SK-N-MC (cell line): ENCODE measurements at regions not wholly inside any gene's neighbourhood (a gene's known extent, or its start where the extent isn't known, plus 50 kb on each side); places are given as distances from the start of the nearest gene placed in this dataset.

Source experiments
- EZH2 ChIP-seq: fragments of 200-600 bp; sonication (generic); IDR thresholded peaks from one replicate; pipeline ENCODE4 v1.6.1; 2017; ENCODE audit warnings: antibody characterized with exemption
- FOXP2 ChIP-seq: optimal IDR thresholded peaks from 2 replicates; pipeline ENCODE3; 2011; ENCODE audit warnings: mild to moderate bottlenecking, moderate library complexity; ENCODE audit not compliant: insufficient read depth; ENCODE audit errors: extremely low read length, control extremely low read depth
- POLR2AphosphoS5 ChIP-seq: IDR thresholded peaks from 2 replicates; pipeline ENCODE4 v1.6.1; 2012; ENCODE audit warnings: mild to moderate bottlenecking, low read depth, low read length, borderline replicate concordance

GRCh38 chr5:91311697-91312501 is 71.2 kb downstream of the ARRDC3 start:
- TF ChIP-seq POLR2AphosphoS5 (no peak; the same call in 1 of the 2 replicates), EZH2 (no peak), FOXP2 (no peak)
